Dendritic cell treated with granulocyte-macrophage colony-stimulating factor and Interleukin-4, amounts not matched to agents 40 ng/mL and 50 ng/mL, for 4 days (primary cell): ENCODE measurements at regions not wholly inside any gene's neighbourhood (a gene's known extent, or its start where the extent isn't known, plus 50 kb on each side); places are given as distances from the start of the nearest gene placed in this dataset.
"Not testable (repeated sequence)": the region's sequence is repeated elsewhere in the genome, so short reads cannot be mapped to it uniquely, and the experiment has no call there.

Experiments
- H3K27ac Mint-ChIP-seq: one replicate; pipeline ENCODE4 v1.8.0; 2022; ENCODE audit warnings: mild to moderate bottlenecking, mixed read lengths
- H3K27me3 Mint-ChIP-seq: one replicate; pipeline ENCODE4 v1.8.0; 2022; ENCODE audit warnings: mild to moderate bottlenecking, mixed read lengths
- H3K36me3 Mint-ChIP-seq: one replicate; pipeline ENCODE4 v1.8.0; 2022; ENCODE audit warnings: low read depth, mixed read lengths
- H3K4me1 Mint-ChIP-seq: one replicate; pipeline ENCODE4 v1.8.0; 2022; ENCODE audit warnings: low read depth, mixed read lengths
- H3K4me3 Mint-ChIP-seq: one replicate; pipeline ENCODE4 v1.8.0; 2022; ENCODE audit warnings: mild to moderate bottlenecking, moderate library complexity, mixed read lengths
- H3K9me3 Mint-ChIP-seq: one replicate; pipeline ENCODE4 v1.8.0; 2022; ENCODE audit warnings: mixed read lengths
- intact Hi-C: fragments of 100-400 bp; cut with micrococcal nuclease; formaldehyde crosslinking; loops from one replicate; pipeline ENCODE4 v1.15.0; 2022

DNA sequence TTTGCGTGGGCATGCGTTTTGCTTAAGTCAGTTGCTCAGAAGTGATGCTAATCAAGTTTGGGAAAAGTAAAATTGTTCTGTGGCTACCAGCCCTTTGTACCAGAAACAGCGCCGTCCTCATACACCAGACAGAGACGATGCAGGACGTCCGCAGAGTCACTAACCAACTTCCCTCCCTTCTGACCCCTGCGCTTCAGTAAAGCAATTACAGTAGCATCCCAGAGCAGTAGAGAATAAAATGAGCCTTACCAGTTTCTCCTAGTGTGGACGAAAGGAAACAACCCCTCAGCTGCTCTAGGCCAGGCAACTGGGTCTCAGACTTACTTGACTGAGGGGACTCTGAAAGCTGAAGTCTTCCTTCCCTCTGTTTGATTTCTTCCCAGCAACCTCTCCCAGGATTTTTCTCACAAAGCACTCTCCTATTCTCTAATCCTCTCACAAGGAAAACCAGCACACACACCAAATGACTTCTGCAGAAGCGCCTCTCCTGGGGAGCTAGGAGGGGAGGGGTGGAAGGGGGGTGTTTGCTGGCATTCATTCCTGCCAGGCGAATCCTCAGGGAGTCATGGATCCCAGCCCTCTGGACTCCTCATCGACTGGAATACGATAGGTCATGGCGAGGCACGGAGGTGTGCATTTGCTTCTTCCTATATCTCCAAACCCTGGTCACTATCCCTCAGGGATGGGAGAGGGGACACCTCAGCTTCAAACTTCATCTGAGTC, 56.0 kb upstream of the MID1 start:
- Mint-ChIP-seq H3K36me3 (no peaks in the 10 kb centered on the region), H3K4me3 (no peak overlapping the region), H3K27me3 (no peaks in the 10 kb centered on the region), H3K9me3 (no peaks in the 10 kb centered on the region), H3K27ac (no peak overlapping the region), H3K4me1 (no peaks in the 10 kb centered on the region)
- intact Hi-C loops: no loop called here

DNA sequence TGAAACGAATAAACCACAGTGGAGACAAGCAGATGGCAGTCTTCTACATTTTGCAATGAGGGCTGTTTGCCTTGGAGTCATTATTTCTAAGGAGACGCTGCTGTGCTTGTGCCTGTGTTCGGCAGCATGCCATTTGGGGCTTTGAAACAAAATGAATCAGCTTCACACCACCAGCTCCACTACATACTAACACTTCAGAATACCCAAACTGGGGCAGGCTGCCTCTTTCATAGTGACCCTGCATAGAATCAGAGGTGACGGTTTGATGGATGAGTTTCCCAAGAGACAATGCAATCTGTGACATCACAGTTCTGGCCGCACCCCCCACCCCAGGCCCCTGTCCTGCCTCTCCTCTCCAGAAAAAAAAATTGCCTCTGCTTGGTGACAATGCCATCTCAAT, 57.1 kb upstream of the MID1 start:
- Mint-ChIP-seq H3K4me1 (no peaks in the 10 kb centered on the region), H3K27me3 (no peaks in the 10 kb centered on the region), H3K27ac (no peak overlapping the region), H3K9me3 (no peaks in the 10 kb centered on the region), H3K36me3 (no peaks in the 10 kb centered on the region), H3K4me3 (no peak overlapping the region)
- intact Hi-C loops: no loop called here

DNA sequence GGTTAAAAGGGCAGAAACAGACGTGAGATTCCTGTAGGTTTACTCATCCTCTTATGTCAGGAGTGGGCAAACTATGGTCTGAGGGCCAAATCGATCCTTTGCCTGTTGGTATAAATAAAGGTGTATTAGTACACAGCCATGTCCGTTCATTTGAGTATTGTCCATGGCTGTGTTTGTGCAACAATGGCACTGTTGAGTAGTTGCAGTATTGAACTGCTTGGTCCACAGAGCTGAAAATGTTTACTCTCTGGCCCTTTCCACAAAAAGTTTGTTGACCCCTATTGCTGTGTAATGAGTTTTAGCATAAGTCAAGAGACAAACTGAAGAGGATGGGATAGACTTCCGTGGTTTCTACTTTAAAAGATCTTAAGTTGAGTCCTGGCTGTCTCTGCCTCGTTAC, 59.0 kb upstream of the MID1 start:
- intact Hi-C loops: no loop called here
- H3K4me1 Mint-ChIP-seq: no peaks in the 10 kb centered on the region
- H3K36me3 Mint-ChIP-seq: no peaks in the 10 kb centered on the region
- H3K27me3 Mint-ChIP-seq: no peaks in the 10 kb centered on the region
- H3K9me3 Mint-ChIP-seq: no peaks in the 10 kb centered on the region
- no peak overlapping the region for H3K27ac Mint-ChIP-seq
- H3K4me3 Mint-ChIP-seq: no peak overlapping the region

DNA sequence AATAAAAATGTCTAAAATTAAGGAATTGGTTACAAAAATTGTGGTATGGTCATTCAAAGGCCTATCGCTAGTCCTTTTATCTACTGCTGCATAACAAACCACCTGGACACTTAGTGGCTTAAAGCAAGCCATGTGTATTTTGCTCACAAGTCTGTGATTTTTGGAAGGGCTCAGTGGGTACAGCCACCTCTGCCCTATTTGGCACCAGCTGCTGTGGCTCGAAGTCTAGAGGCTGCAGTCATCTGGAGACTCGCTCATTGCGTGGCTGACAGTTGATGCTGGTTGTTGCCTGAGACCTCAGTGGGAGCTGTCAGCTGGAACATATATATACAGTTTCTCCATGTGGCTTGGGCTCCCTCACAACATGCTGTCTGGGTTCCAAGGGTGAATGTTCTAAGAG, 60.8 kb upstream of the MID1 start:
- Mint-ChIP-seq H3K36me3 (no peaks in the 10 kb centered on the region), H3K27ac (no peak overlapping the region), H3K4me3 (no peak overlapping the region)

DNA sequence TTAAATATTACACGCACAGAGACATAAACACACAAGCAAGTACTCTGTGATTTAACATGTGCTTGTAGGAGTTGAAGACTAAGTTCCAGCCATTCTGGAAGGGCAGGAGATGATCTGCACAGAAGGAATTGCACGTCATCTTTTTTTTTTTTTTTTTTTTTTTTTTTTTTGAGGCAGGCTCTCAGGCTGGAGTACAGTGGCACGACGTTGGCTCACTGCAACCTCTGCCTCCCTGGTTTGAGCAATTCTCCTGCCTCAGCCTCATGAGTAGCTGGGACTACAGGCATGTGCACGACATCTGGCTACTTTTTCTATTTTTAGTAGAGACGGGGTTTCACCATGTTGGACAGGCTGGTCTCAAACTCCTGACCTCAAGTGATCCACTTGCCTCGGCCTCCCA, 63.2 kb upstream of the MID1 start:
- H3K9me3 Mint-ChIP-seq, H3K4me1 Mint-ChIP-seq, intact Hi-C loops, H3K27ac Mint-ChIP-seq, H3K27me3 Mint-ChIP-seq, H3K4me3 Mint-ChIP-seq, H3K36me3 Mint-ChIP-seq: not testable (repeated sequence)

More for the DNA sequence above, 60.8 kb upstream of the MID1 start:
- H3K9me3 Mint-ChIP-seq: no peaks in the 10 kb centered on the region
- intact Hi-C loops: no loop called here
- no peaks in the 10 kb centered on the region for H3K27me3 Mint-ChIP-seq
- H3K4me1 Mint-ChIP-seq: no peaks in the 10 kb centered on the region

DNA sequence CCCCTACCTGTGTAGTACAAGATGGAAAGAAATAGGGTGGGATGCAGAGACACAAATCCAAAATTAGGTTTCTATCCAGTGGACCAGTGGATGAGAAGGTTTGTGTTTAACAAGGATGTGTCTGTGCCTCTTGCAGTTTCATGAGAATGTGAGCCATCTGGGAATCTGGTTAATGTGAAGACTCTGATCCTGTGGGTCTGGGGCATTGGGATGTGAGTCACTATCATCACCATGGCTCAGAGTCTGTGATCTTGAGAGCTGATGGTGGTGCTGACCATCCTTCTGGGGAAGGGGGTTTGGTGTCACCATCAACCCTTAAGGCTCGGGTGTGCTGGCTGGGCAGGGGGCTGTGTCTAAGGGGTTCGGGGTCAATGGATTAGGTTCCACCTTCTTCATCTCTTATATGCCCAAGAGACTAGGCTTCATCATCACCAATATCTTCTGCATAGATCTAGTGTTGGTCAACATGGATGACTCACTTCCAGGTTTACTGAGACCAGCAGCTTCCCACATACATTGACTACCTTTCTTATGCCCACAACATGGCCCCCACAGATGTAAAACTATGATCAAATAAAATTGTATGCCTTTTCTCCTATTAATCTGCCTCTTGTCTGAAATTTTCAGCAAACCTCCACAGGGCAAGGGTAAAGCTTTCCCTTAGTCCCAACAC, 65.7 kb upstream of the MID1 start:
- no peaks in the 10 kb centered on the region for H3K9me3 Mint-ChIP-seq
- no peaks in the 10 kb centered on the region for H3K27me3 Mint-ChIP-seq
- no peak overlapping the region for H3K27ac Mint-ChIP-seq
- H3K4me3 Mint-ChIP-seq: no peak overlapping the region
- H3K4me1 Mint-ChIP-seq: no peaks in the 10 kb centered on the region
- intact Hi-C loops: no loop called here
- H3K36me3 Mint-ChIP-seq: no peaks in the 10 kb centered on the region

DNA sequence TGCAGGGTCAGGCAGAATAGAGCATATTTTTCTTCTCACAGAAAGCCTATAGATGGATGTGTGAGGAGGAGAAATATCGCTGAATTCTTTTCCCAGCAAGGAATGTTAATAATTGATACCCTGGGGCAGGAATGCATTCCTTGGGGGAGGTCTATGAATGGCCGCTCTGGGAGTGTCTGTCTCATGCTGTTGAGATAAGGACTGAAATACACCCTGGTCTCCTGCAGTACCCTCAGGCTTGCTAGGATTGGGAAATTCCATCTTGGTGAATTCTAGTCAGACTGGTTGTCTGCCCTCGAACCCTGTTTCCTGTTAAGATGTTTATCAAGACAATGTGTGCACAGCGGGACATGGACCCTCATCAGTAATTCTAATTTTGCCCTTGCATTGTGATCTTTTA, 71.4 kb upstream of the MID1 start:
- H3K4me3 Mint-ChIP-seq, intact Hi-C loops, H3K9me3 Mint-ChIP-seq, H3K36me3 Mint-ChIP-seq, H3K27ac Mint-ChIP-seq, H3K27me3 Mint-ChIP-seq, H3K4me1 Mint-ChIP-seq: not testable (repeated sequence)

DNA sequence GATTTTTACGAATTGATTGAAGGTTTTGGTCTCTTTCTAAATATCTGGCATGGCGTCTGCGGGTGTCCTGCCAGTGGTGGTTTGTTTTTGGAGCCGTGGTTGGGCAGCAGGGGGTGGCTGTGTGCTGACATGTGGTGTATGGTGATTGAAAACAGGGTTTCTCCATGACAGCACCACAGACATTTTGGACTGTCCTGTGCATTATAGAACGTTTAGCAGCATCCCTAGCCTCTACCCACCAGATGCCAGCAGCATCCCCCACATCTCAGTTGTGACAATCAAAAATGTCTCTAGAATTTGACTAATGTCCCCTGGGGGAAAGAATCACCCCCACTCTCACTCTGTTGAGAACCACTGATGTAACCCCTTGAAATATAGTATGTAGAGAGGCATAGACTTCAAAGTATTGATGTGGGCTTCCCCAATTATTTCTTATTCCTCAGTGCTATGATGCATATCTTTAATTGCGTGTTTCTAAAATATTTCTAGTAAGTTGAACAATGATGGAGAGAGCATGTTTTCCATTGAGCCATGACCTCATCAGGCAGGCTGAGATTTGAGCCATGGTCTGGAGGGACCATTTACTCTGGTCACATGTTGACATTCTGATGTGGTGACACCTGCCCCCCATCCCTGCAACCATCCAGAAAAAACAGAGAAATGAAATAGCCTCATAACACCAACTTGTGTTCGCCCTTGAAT, 77.4 kb upstream of the MID1 start:
- Mint-ChIP-seq H3K27me3 (no peaks in the 10 kb centered on the region), H3K4me1 (no peaks in the 10 kb centered on the region), H3K4me3 (no peak overlapping the region), H3K27ac (no peak overlapping the region), H3K9me3 (no peaks in the 10 kb centered on the region), H3K36me3 (no peaks in the 10 kb centered on the region)
- intact Hi-C loops: no loop called here

DNA sequence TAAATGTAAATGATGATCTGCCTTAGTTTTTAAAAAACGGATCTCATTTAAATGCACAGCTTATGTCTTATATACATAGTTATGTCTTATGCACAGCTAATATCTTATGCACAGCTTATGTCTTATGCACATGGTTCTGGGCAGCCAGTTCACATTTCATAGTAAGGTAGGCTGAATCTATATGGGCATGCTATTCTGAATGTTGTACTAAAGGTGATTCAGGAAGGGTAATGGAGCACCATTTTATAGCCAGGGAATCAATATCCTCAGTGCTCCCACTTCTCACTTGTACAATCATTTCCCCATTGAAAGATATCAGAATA, 77.9 kb upstream of the MID1 start:
- Mint-ChIP-seq H3K27me3 (no peaks in the 10 kb centered on the region), H3K4me3 (no peak overlapping the region), H3K9me3 (no peaks in the 10 kb centered on the region), H3K27ac (no peak overlapping the region), H3K4me1 (no peaks in the 10 kb centered on the region), H3K36me3 (no peaks in the 10 kb centered on the region)
- intact Hi-C loops: no loop called here

DNA sequence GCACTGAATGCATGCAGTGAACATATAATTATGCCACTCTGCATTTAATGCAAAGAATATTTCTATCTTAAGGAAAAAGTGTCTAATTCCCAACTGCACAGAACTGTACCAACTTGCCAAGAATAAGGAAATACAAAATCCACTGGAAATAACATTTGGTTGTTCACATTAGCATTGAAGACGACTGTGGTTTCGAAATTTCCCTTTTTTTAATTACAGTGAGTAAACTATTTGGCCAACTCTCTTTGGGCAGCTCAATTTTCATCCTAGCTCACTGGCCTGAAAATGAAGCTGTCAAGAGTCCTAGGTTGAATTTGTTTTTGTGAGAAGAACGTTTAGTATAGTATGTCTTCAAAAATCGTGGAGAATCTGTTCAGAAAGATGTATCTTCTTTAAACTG, 81.6 kb upstream of the MID1 start:
- H3K27me3 Mint-ChIP-seq: no peaks in the 10 kb centered on the region
- no peaks in the 10 kb centered on the region for H3K36me3 Mint-ChIP-seq
- H3K27ac Mint-ChIP-seq: no peak overlapping the region
- H3K9me3 Mint-ChIP-seq: no peaks in the 10 kb centered on the region
- H3K4me1 Mint-ChIP-seq: no peaks in the 10 kb centered on the region
- H3K4me3 Mint-ChIP-seq: no peak overlapping the region
- intact Hi-C loops: no loop called here

DNA sequence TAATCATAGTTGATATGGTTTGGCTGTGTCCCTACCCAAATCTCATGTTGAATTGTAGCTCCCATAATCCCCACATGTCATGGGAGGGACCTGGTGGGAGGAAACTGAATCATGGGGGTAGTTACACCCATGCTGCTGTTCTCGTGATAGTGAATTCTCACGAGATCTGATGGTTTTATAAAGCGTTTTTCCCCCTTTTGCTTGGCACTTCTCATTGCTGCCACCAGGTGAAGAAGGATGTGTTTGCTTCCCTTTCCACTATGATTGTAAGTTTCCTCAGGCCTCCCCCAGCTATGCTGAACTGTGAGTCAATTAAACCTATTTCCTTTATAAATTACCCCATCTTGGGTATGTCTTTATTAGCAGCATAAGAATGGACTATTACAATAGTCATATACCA, 86.0 kb upstream of the MID1 start:
- intact Hi-C loops, H3K4me1 Mint-ChIP-seq, H3K9me3 Mint-ChIP-seq, H3K27me3 Mint-ChIP-seq, H3K27ac Mint-ChIP-seq, H3K36me3 Mint-ChIP-seq, H3K4me3 Mint-ChIP-seq: not testable (repeated sequence)

DNA sequence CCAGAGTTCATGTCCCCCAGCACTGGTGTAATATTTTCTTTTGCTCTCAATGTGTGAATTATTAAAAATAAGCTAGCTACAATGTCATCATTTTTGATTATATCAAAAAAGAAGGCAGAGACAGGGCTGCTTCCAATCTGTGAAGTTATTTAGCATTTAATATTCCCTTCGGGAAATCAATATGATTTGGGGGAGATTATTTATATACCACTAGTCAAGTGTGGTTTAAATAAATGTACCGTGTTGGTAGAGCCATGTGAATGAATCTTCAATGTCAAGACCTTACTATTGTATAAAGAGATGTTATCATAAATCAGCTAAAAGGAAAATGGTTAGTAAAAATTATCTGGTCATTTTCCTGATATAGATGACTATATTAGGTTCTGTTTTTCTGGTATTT, 87.4 kb upstream of the MID1 start:
- intact Hi-C loops: no loop called here
- H3K27ac Mint-ChIP-seq: no peak overlapping the region
- H3K27me3 Mint-ChIP-seq: no peaks in the 10 kb centered on the region
- H3K4me3 Mint-ChIP-seq: no peak overlapping the region
- no peaks in the 10 kb centered on the region for H3K36me3 Mint-ChIP-seq
- no peaks in the 10 kb centered on the region for H3K9me3 Mint-ChIP-seq
- no peaks in the 10 kb centered on the region for H3K4me1 Mint-ChIP-seq

DNA sequence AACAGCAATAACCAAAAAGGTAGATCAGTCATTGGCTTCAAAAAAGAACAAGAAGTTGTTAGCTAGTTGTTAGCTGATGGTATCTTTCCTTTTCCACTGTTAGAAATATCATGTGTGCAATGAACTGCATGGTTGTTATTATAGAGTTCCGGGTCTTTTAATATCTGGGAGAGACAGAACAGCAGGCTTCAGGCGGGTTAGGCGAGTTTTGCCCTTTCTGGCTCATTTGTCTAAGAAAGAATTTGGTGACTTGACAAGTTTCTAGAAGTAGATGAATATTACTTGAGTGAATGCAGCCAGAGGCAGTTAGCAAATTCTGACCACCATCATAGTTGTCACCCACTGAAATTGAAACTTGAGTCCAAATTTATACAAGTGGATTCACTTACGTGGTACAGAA, 88.9 kb upstream of the MID1 start:
- Mint-ChIP-seq H3K27ac (no peak overlapping the region), H3K36me3 (no peaks in the 10 kb centered on the region), H3K9me3 (no peaks in the 10 kb centered on the region), H3K4me3 (no peak overlapping the region), H3K27me3 (no peaks in the 10 kb centered on the region), H3K4me1 (no peaks in the 10 kb centered on the region)
- intact Hi-C loops: no loop called here

DNA sequence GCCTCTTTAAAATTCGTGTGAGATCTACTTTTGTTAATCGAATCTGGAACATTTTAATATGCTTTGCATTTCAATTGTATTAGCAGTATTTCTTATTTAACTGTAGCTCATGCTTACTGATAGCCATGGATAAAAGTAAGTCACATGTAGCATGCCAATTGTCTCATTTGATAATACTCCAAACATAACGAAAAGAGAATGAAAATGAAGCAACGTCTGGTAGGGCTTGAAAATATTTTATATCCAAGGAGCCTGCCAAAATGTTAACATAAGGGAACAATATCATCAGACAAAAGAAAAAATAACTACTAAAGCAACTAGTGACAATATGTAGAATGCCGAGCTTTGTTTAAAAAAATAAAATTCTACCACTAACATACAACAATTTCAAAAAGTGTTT, 94.1 kb upstream of the MID1 start:
- no peaks in the 10 kb centered on the region for H3K36me3 Mint-ChIP-seq
- no peak overlapping the region for H3K27ac Mint-ChIP-seq
- H3K4me3 Mint-ChIP-seq: no peak overlapping the region
- intact Hi-C loops: no loop called here
- no peaks in the 10 kb centered on the region for H3K9me3 Mint-ChIP-seq
- no peaks in the 10 kb centered on the region for H3K27me3 Mint-ChIP-seq
- H3K4me1 Mint-ChIP-seq: no peaks in the 10 kb centered on the region

DNA sequence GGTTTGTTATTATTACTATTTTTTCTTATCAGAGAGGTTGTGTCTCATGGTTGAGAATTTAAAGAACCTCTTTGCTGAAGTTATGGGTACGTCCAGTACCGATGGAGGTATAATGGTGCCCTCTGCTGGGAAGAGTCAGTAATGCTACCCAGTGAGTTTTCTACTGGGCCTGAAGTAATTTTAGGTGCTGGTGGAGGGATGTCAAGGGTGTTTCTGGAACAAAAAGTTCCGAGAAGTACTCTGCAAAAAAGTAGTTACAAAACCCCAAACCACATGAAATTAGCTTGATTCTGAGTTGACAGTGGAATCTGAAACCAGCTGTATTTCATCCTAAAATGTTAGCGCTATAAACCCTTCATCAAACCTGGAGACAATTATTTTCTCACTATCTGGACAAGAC, 102.5 kb upstream of the MID1 start:
- Mint-ChIP-seq H3K36me3 (no peaks in the 10 kb centered on the region), H3K27me3 (no peaks in the 10 kb centered on the region), H3K4me3 (no peak overlapping the region), H3K9me3 (no peaks in the 10 kb centered on the region), H3K27ac (no peak overlapping the region), H3K4me1 (no peaks in the 10 kb centered on the region)
- intact Hi-C loops: loop anchor here (2.0 to 10.0 kb wide), 2 partner anchors 412 to 532 kb away; no protein-coding TSS in a partner anchor
